LNCAP (cell line): ENCODE measurements at regions not wholly inside any gene's neighbourhood (a gene's known extent, or its start where the extent isn't known, plus 50 kb on each side); places are given as distances from the start of the nearest gene placed in this dataset.

Experiments
- TF ChIP-seq, protein P1 (sequence below): fragments of 450-650 bp; IDR thresholded peaks from 2 replicates; pipeline ENCODE4 v1.5.1; 2017; ENCODE audit warnings: mild to moderate bottlenecking

GRCh38 chr5:51476431-51476830, 93.2 kb downstream of the ISL1 start:
- TF ChIP-seq, protein P1, sequence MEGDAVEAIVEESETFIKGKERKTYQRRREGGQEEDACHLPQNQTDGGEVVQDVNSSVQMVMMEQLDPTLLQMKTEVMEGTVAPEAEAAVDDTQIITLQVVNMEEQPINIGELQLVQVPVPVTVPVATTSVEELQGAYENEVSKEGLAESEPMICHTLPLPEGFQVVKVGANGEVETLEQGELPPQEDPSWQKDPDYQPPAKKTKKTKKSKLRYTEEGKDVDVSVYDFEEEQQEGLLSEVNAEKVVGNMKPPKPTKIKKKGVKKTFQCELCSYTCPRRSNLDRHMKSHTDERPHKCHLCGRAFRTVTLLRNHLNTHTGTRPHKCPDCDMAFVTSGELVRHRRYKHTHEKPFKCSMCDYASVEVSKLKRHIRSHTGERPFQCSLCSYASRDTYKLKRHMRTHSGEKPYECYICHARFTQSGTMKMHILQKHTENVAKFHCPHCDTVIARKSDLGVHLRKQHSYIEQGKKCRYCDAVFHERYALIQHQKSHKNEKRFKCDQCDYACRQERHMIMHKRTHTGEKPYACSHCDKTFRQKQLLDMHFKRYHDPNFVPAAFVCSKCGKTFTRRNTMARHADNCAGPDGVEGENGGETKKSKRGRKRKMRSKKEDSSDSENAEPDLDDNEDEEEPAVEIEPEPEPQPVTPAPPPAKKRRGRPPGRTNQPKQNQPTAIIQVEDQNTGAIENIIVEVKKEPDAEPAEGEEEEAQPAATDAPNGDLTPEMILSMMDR, result no peak

GRCh38 chr5:51479840-51480239, 96.6 kb downstream of the ISL1 start:
- TF ChIP-seq, protein P1, result no peak

GRCh38 chr5:51484326-51484725, 101.1 kb downstream of the ISL1 start:
- TF ChIP-seq, protein P1, result no peak

GRCh38 chr5:51486158-51486557, 102.9 kb downstream of the ISL1 start:
- TF ChIP-seq, protein P1, result no peak

GRCh38 chr5:51487952-51488351, 104.7 kb downstream of the ISL1 start:
- TF ChIP-seq, protein P1, result no peak

GRCh38 chr5:51488803-51489642, 105.8 kb downstream of the ISL1 start:
- TF ChIP-seq, protein P1, result no peak

- TF ChIP-seq, protein P1, result no peak
Observed at GRCh38 chr5:51494821-51495220, 111.6 kb downstream of the ISL1 start.

DNA sequence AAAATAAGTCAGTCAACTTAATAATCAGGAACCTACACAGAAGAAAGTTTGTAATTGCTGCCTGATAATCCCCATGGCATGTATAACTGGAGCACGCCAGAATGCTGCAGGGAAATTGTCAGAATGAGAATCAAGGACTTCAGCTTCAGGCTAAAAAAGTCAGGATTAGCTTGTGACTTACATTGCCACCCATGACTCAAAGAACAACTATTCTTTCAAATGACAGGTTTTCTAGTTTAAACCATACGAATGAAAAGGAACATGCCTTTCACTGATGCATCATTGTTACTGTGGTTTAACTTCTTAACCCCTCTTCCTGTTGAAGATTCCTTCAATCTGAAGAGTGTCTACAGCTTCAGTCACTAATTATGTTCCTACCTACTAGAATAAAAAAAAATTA, 112.4 kb downstream of the ISL1 start:
- TF ChIP-seq, protein P1, result no peak
